ENCODE measurements at regions not wholly inside any gene's neighbourhood (a gene's known extent, or its start where the extent isn't known, plus 50 kb on each side); places are given as distances from the start of the nearest gene placed in this dataset.

- TF ChIP-seq CTCF (IDR thresholded peaks at IDR 0.05) (no peak), CEBPB (IDR thresholded peaks at IDR 0.05) (no peak), MAX (IDR thresholded peaks at IDR 0.05) (no peak)
Observed at GRCh38 chr7:84455788-84456187, 261.2 kb upstream of the SEMA3A start.
